CD4-positive, CD25-positive, alpha-beta regulatory T cell (primary cell): ENCODE measurements at regions not wholly inside any gene's neighbourhood (a gene's known extent, or its start where the extent isn't known, plus 50 kb on each side); places are given as distances from the start of the nearest gene placed in this dataset.

ENCODE experiments used
- ATAC-seq, 2 donors: fragments of 150-1000 bp; cut with Tn5 transposase; one replicate each; pipeline ENCODE4 v1.10.0; 2021; ENCODE audit warnings: low read depth in 2 of 2, moderate number of reproducible peaks in 2 of 2, moderate library complexity in 1 of 2
- DNase-seq, 3 donors: peaks; one replicate each; pipeline versions ENCODE4 v3.0.0 to v3.0.0-alpha.2; 2012 to 2022; ENCODE audit warnings: mixed read lengths in 1 of 3
- H3K27ac ChIP-seq: one replicate; pipeline ENCODE4 v1.7.0; 2013; ENCODE audit warnings: mild to moderate bottlenecking, low read length; ENCODE audit not compliant: insufficient read depth, poor library complexity, severe bottlenecking
- H3K27me3 ChIP-seq: one replicate; pipeline ENCODE4 v1.7.0; 2013; ENCODE audit warnings: low read length; ENCODE audit not compliant: control insufficient read depth, insufficient read depth
- H3K36me3 ChIP-seq: one replicate; pipeline ENCODE4 v1.7.0; 2013; ENCODE audit warnings: mild to moderate bottlenecking, low read length, moderate library complexity; ENCODE audit not compliant: control insufficient read depth, insufficient read depth
- H3K4me1 ChIP-seq: 2 replicates; pipeline ENCODE4 v1.7.0; 2013; ENCODE audit warnings: mild to moderate bottlenecking, low read length; ENCODE audit not compliant: insufficient read depth, control insufficient read depth, poor library complexity, severe bottlenecking
- H3K4me3 ChIP-seq: one replicate; pipeline ENCODE4 v1.7.0; 2013; ENCODE audit warnings: low read depth, mild to moderate bottlenecking, low read length, moderate library complexity
- H3K9me3 ChIP-seq, 2 experiments: 1 replicate in 1 of 2; 2 replicates in 1 of 2; pipeline ENCODE4 v1.7.0; 2013; ENCODE audit warnings: low read length in 2 of 2, mild to moderate bottlenecking in 1 of 2, moderate library complexity in 1 of 2; ENCODE audit not compliant: control insufficient read depth in 2 of 2
- H3K27ac Mint-ChIP-seq, 3 donors: one replicate each; pipeline ENCODE4 v1.8.0; 2020 to 2022; ENCODE audit warnings: mild to moderate bottlenecking in 3 of 3, mixed read lengths in 3 of 3, moderate library complexity in 2 of 3
- H3K27me3 Mint-ChIP-seq: one replicate; pipeline ENCODE4 v1.8.0; 2022; ENCODE audit warnings: mild to moderate bottlenecking, mixed read lengths
- H3K36me3 Mint-ChIP-seq: one replicate; pipeline ENCODE4 v1.8.0; 2020; ENCODE audit warnings: mixed read lengths
- H3K4me1 Mint-ChIP-seq, 4 donors: one replicate each; pipeline ENCODE4 v1.8.0; 2020 to 2022; ENCODE audit warnings: mixed read lengths in 4 of 4, mild to moderate bottlenecking in 1 of 4
- H3K4me3 Mint-ChIP-seq, 4 donors: one replicate each; pipeline ENCODE4 v1.8.0; 2020 to 2022; ENCODE audit warnings: mild to moderate bottlenecking in 4 of 4, mixed read lengths in 4 of 4, moderate library complexity in 3 of 4
- H3K9me3 Mint-ChIP-seq, 7 donors: one replicate each; pipeline ENCODE4 v1.8.0; 2020 to 2022; ENCODE audit warnings: mixed read lengths in 7 of 7, mild to moderate bottlenecking in 3 of 7, moderate library complexity in 2 of 7

- no peaks in the 10 kb centered on the region for H3K27me3 ChIP-seq
- no peak overlapping the region for H3K27ac Mint-ChIP-seq
- H3K27ac ChIP-seq = no peak overlapping the region
- H3K4me3 ChIP-seq = no peak overlapping the region
- H3K9me3 Mint-ChIP-seq = peaks cover 0 to 15% (median 0%) of the 10 kb centered on the region in 7 donors
- H3K27me3 Mint-ChIP-seq = no peaks in the 10 kb centered on the region
- ATAC-seq (no peak), DNase-seq (no peak)
- H3K4me1 Mint-ChIP-seq = no peaks in the 10 kb centered on the region
- H3K9me3 ChIP-seq = no peaks in the 10 kb centered on the region
- no peaks in the 10 kb centered on the region for H3K36me3 ChIP-seq
- H3K36me3 Mint-ChIP-seq = no peaks in the 10 kb centered on the region
- H3K4me1 ChIP-seq = no peaks in the 10 kb centered on the region
- no peak overlapping the region for H3K4me3 Mint-ChIP-seq
Observed at GRCh38 chr2:145652036-145652435, 1132.1 kb upstream of the ZEB2 start.

- Histone ChIP-seq H3K27ac (no peak overlapping the region), H3K27me3 (no peaks in the 10 kb centered on the region), H3K4me3 (no peak overlapping the region), H3K9me3 (no peaks in the 10 kb centered on the region), H3K4me1 (no peaks in the 10 kb centered on the region), H3K36me3 (no peaks in the 10 kb centered on the region)
- no peak for ATAC-seq
- no peaks in the 10 kb centered on the region for H3K4me1 Mint-ChIP-seq
- no peaks in the 10 kb centered on the region for H3K27me3 Mint-ChIP-seq
- no peaks in the 10 kb centered on the region for H3K36me3 Mint-ChIP-seq
- no peak overlapping the region for H3K4me3 Mint-ChIP-seq
- peaks cover 0 to 15% (median 1%) of the 10 kb centered on the region in 7 donors for H3K9me3 Mint-ChIP-seq
- no peak for DNase-seq
- no peak overlapping the region for H3K27ac Mint-ChIP-seq
Observed at GRCh38 chr2:145650226-145650625, 1130.3 kb upstream of the ZEB2 start.

- Mint-ChIP-seq H3K36me3 (no peaks in the 10 kb centered on the region), H3K4me1 (no peaks in the 10 kb centered on the region), H3K9me3 (peaks cover 0 to 9% (median 2%) of the 10 kb centered on the region in 7 donors), H3K4me3 (no peak overlapping the region), H3K27ac (no peak overlapping the region), H3K27me3 (no peaks in the 10 kb centered on the region)
- H3K9me3 ChIP-seq = no peaks in the 10 kb centered on the region
- no peak for ATAC-seq
- no peak overlapping the region for H3K27ac ChIP-seq
- H3K4me1 ChIP-seq = no peaks in the 10 kb centered on the region
- H3K27me3 ChIP-seq = no peaks in the 10 kb centered on the region
- no peaks in the 10 kb centered on the region for H3K36me3 ChIP-seq
- no peak overlapping the region for H3K4me3 ChIP-seq
- no peak for DNase-seq
Observed at GRCh38 chr2:145649061-145649460, 1129.1 kb upstream of the ZEB2 start.

- H3K4me3 ChIP-seq = no peak overlapping the region
Observed at GRCh38 chr2:145644820-145645302, 1124.9 kb upstream of the ZEB2 start.

GRCh38 chr2:145638675-145639074, 1118.8 kb upstream of the ZEB2 start:
- Mint-ChIP-seq H3K9me3 (peaks cover 0 to 10% (median 5%) of the 10 kb centered on the region in 7 donors), H3K36me3 (no peaks in the 10 kb centered on the region), H3K27me3 (no peaks in the 10 kb centered on the region), H3K4me1 (no peaks in the 10 kb centered on the region), H3K4me3 (no peak overlapping the region), H3K27ac (no peak overlapping the region)
- ATAC-seq (no peak), DNase-seq (no peak)
- no peaks in the 10 kb centered on the region for H3K4me1 ChIP-seq
- H3K27ac ChIP-seq = no peak overlapping the region
- H3K36me3 ChIP-seq = no peaks in the 10 kb centered on the region
- no peaks in the 10 kb centered on the region for H3K27me3 ChIP-seq
- no peaks in the 10 kb centered on the region for H3K9me3 ChIP-seq
- H3K4me3 ChIP-seq = no peak overlapping the region

More at GRCh38 chr2:145644820-145645302, 1124.9 kb upstream of the ZEB2 start:
- Mint-ChIP-seq H3K4me3 (no peak overlapping the region), H3K27me3 (no peaks in the 10 kb centered on the region), H3K9me3 (peaks cover 0 to 14% (median 4%) of the 10 kb centered on the region in 7 donors), H3K36me3 (no peaks in the 10 kb centered on the region), H3K27ac (no peak overlapping the region), H3K4me1 (no peaks in the 10 kb centered on the region)
- H3K36me3 ChIP-seq = no peaks in the 10 kb centered on the region
- ATAC-seq (no peak), DNase-seq (no peak)
- no peaks in the 10 kb centered on the region for H3K27me3 ChIP-seq
- no peaks in the 10 kb centered on the region for H3K4me1 ChIP-seq
- no peaks in the 10 kb centered on the region for H3K9me3 ChIP-seq
- no peak overlapping the region for H3K27ac ChIP-seq

- Mint-ChIP-seq H3K36me3 (no peaks in the 10 kb centered on the region), H3K27me3 (no peaks in the 10 kb centered on the region), H3K9me3 (peaks cover 0 to 11% (median 2%) of the 10 kb centered on the region in 7 donors), H3K4me3 (no peak overlapping the region), H3K27ac (no peak overlapping the region), H3K4me1 (no peaks in the 10 kb centered on the region)
- ATAC-seq = no peak
- Histone ChIP-seq H3K27me3 (no peaks in the 10 kb centered on the region), H3K4me1 (no peaks in the 10 kb centered on the region), H3K27ac (no peak overlapping the region), H3K4me3 (no peak overlapping the region), H3K9me3 (no peaks in the 10 kb centered on the region), H3K36me3 (no peaks in the 10 kb centered on the region)
- DNase-seq = no peak
Observed at GRCh38 chr2:145635706-145636427, 1115.9 kb upstream of the ZEB2 start.

- DNase-seq (no peak), ATAC-seq (no peak)
- H3K36me3 Mint-ChIP-seq = no peaks in the 10 kb centered on the region
- no peak overlapping the region for H3K27ac Mint-ChIP-seq
- no peaks in the 10 kb centered on the region for H3K27me3 Mint-ChIP-seq
- Histone ChIP-seq H3K27me3 (no peaks in the 10 kb centered on the region), H3K27ac (no peak overlapping the region), H3K4me1 (no peaks in the 10 kb centered on the region), H3K9me3 (no peaks in the 10 kb centered on the region), H3K36me3 (no peaks in the 10 kb centered on the region), H3K4me3 (no peak overlapping the region)
- no peaks in the 10 kb centered on the region for H3K4me1 Mint-ChIP-seq
- H3K9me3 Mint-ChIP-seq = peaks cover 0 to 10% (median 0%) of the 10 kb centered on the region in 7 donors
- H3K4me3 Mint-ChIP-seq = no peak overlapping the region
Observed at GRCh38 chr2:145631561-145631960, 1111.6 kb upstream of the ZEB2 start.

GRCh38 chr2:145626301-145626700, 1106.4 kb upstream of the ZEB2 start:
- H3K36me3 ChIP-seq = no peaks in the 10 kb centered on the region
- Mint-ChIP-seq H3K9me3 (peaks cover 0 to 3% (median 0%) of the 10 kb centered on the region in 7 donors), H3K27ac (no peak overlapping the region), H3K36me3 (no peaks in the 10 kb centered on the region), H3K27me3 (no peaks in the 10 kb centered on the region), H3K4me1 (no peaks in the 10 kb centered on the region), H3K4me3 (no peak overlapping the region)
- DNase-seq (no peak), ATAC-seq (no peak)
- no peaks in the 10 kb centered on the region for H3K9me3 ChIP-seq
- no peak overlapping the region for H3K4me3 ChIP-seq
- H3K4me1 ChIP-seq = no peaks in the 10 kb centered on the region
- H3K27me3 ChIP-seq = no peaks in the 10 kb centered on the region
- no peak overlapping the region for H3K27ac ChIP-seq
